ENCODE measurements at regions not wholly inside any gene's neighbourhood (a gene's known extent, or its start where the extent isn't known, plus 50 kb on each side); places are given as distances from the start of the nearest gene placed in this dataset.

DNA sequence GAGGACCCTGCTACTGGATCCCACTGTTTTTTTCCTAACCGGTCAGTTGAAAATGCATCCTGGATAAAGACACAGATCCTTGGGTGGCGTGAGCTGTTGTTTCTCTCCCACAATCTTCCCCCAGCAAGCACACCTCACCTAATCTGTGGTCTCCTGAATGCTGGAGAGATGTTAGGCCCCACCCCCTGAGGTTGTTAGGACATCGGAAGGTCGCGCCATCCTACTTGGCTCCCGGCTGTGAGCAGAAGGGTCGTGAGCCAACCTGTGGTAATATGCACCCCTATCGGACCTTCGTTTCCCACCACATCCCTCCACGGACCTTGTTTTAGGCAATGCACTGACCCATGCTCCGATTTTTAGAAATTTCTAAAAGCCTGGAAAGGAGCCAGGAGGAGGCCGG, 89.9 kb upstream of the IPO9 start:
- no peak for TF ChIP-seq RCOR1 (IDR thresholded peaks at IDR 0.05; ENCODE audit: low read length)
- TF ChIP-seq MEF2A (IDR thresholded peaks at IDR 0.05; ENCODE audit: borderline replicate concordance, low read depth): no peak
- TF ChIP-seq GATA2 (CRISPR knock-in tag; IDR thresholded peaks at IDR 0.05): no peak
- TF ChIP-seq TEAD4 (IDR thresholded peaks at IDR 0.05; ENCODE audit: borderline replicate concordance, insufficient read depth): no peak
- TF ChIP-seq TAF1 (IDR thresholded peaks at IDR 0.05; ENCODE audit: borderline replicate concordance, low read depth, low read length): no peak
- TF ChIP-seq, protein P1, sequence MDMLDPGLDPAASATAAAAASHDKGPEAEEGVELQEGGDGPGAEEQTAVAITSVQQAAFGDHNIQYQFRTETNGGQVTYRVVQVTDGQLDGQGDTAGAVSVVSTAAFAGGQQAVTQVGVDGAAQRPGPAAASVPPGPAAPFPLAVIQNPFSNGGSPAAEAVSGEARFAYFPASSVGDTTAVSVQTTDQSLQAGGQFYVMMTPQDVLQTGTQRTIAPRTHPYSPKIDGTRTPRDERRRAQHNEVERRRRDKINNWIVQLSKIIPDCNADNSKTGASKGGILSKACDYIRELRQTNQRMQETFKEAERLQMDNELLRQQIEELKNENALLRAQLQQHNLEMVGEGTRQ (IDR thresholded peaks at IDR 0.05; ENCODE audit: borderline replicate concordance, low read depth, low read length): no peak
- TF ChIP-seq GABPA (IDR thresholded peaks at IDR 0.05; ENCODE audit: low read depth): no peak
- no peak for TF ChIP-seq ELF1 (IDR thresholded peaks at IDR 0.05)
- TF ChIP-seq, protein P2, sequence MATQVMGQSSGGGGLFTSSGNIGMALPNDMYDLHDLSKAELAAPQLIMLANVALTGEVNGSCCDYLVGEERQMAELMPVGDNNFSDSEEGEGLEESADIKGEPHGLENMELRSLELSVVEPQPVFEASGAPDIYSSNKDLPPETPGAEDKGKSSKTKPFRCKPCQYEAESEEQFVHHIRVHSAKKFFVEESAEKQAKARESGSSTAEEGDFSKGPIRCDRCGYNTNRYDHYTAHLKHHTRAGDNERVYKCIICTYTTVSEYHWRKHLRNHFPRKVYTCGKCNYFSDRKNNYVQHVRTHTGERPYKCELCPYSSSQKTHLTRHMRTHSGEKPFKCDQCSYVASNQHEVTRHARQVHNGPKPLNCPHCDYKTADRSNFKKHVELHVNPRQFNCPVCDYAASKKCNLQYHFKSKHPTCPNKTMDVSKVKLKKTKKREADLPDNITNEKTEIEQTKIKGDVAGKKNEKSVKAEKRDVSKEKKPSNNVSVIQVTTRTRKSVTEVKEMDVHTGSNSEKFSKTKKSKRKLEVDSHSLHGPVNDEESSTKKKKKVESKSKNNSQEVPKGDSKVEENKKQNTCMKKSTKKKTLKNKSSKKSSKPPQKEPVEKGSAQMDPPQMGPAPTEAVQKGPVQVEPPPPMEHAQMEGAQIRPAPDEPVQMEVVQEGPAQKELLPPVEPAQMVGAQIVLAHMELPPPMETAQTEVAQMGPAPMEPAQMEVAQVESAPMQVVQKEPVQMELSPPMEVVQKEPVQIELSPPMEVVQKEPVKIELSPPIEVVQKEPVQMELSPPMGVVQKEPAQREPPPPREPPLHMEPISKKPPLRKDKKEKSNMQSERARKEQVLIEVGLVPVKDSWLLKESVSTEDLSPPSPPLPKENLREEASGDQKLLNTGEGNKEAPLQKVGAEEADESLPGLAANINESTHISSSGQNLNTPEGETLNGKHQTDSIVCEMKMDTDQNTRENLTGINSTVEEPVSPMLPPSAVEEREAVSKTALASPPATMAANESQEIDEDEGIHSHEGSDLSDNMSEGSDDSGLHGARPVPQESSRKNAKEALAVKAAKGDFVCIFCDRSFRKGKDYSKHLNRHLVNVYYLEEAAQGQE (IDR thresholded peaks at IDR 0.05; ENCODE audit: low read depth, low read length): no peak
- no peak for TF ChIP-seq RFX5 (IDR thresholded peaks at IDR 0.05; ENCODE audit: low read length)
- no peak for TF ChIP-seq SMC3 (IDR thresholded peaks at IDR 0.05; ENCODE audit: low read depth, low read length)
- TF ChIP-seq, protein P3, sequence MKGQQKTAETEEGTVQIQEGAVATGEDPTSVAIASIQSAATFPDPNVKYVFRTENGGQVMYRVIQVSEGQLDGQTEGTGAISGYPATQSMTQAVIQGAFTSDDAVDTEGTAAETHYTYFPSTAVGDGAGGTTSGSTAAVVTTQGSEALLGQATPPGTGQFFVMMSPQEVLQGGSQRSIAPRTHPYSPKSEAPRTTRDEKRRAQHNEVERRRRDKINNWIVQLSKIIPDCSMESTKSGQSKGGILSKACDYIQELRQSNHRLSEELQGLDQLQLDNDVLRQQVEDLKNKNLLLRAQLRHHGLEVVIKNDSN (IDR thresholded peaks at IDR 0.05; ENCODE audit: borderline replicate concordance, low read depth): no peak
- TF ChIP-seq FOSL2 (IDR thresholded peaks at IDR 0.05; ENCODE audit: borderline replicate concordance, low read depth): no peak
- POLR2A ChIA-PET: no interaction called here
- 64% methylated on average over 11 of the region's 12 CpGs for WGBS (ENCODE audit: low lambda C conversion rate)
- Histone ChIP-seq H3K9me2 (no peaks in the 10 kb centered on the region), H3F3A (replicated peaks; ENCODE audit: insufficient read depth) (peaks cover 45% of the 10 kb centered on the region), H3K9ac (peak overlapping the region; percentile 84), H3K27ac (ENCODE audit: low read depth in 2 of 2, low read length in 1 of 2) (peak overlapping the region in 1 of 2 experiments; percentile 98; a peak in 2 of 4 replicates), H3K4me1 (ENCODE audit: control insufficient read depth in 1 of 2, insufficient read depth in 2 of 2, low read depth in 1 of 2, low read length in 1 of 2) (peaks cover 25 to 54% of the 10 kb centered on the region in 2 experiments; a peak in 3 of 4 replicates), H3K9me3 (no peaks in the 10 kb centered on the region), H3K27me3 (ENCODE audit: insufficient read depth) (no peaks in the 10 kb centered on the region), H4K20me1 (ENCODE audit: insufficient read depth) (no peaks in the 10 kb centered on the region; the same call in 1 of the 2 replicates), H2AFZ (ENCODE audit: low read depth) (no peak overlapping the region), H3K4me3 (ENCODE audit: low read depth in 2 of 2, low read length in 1 of 2) (peak overlapping the region; percentile 53 to 66), H3K4me2 (peak overlapping the region; percentile 81), H3K36me3 (replicated peaks in 1 of 2; ENCODE audit: control insufficient read depth in 1 of 2, insufficient read depth in 2 of 2, low read length in 1 of 2) (peaks cover 2 to 33% of the 10 kb centered on the region in 2 experiments), H3K79me2 (ENCODE audit: insufficient read depth) (peaks cover 100% of the 10 kb centered on the region)
- DNase-seq: peak; percentile 47
- CTCF ChIA-PET: interaction anchor here (1.0 to 2.3 kb wide), 6 partner anchors 9 to 226 kb away, joined by 3 to 9 read pairs (median 4); no protein-coding TSS in a partner anchor
